Tibial nerve (tissue), 4 donors: ENCODE measurements at regions not wholly inside any gene's neighbourhood (a gene's known extent, or its start where the extent isn't known, plus 50 kb on each side); places are given as distances from the start of the nearest gene placed in this dataset.

Experiments
- CTCF ChIP-seq, 5 experiments: fragments of 200-600 bp in 3 of 5; fragments of 450-650 bp in 2 of 5; sonication (generic) in 3 of 5; IDR thresholded peaks; one replicate each; pipeline ENCODE4 v1.5.1; 2016 to 2019; ENCODE audit warnings: antibody characterized with exemption in 5 of 5, mild to moderate bottlenecking in 3 of 5, moderate library complexity in 2 of 5
- EP300 ChIP-seq, 2 donors: sonication (generic); formaldehyde crosslinking; IDR thresholded peaks; one replicate each; pipeline ENCODE4 v1.6.1; 2017; ENCODE audit warnings: antibody characterized with exemption in 2 of 2, mild to moderate bottlenecking in 1 of 2
- POLR2A ChIP-seq, 2 donors: fragments of 450-650 bp; IDR thresholded peaks; one replicate each; pipeline ENCODE4 v1.6.1; 2017; ENCODE audit warnings: antibody characterized with exemption in 2 of 2, mild to moderate bottlenecking in 2 of 2, moderate library complexity in 2 of 2

- TF ChIP-seq EP300 (IDR thresholded peaks at IDR 0.05) (no peak), CTCF (IDR thresholded peaks at IDR 0.05) (no peak), POLR2A (IDR thresholded peaks at IDR 0.05) (no peak)
Observed at GRCh38 chr19:34314437-34315313, 50.3 kb upstream of the GPI start.
